LNCaP clone FGC (cell line): ENCODE measurements at regions not wholly inside any gene's neighbourhood (a gene's known extent, or its start where the extent isn't known, plus 50 kb on each side); places are given as distances from the start of the nearest gene placed in this dataset.

ENCODE experiments used
- DNase-seq: peaks from one replicate; pipeline ENCODE4 v3.0.0-alpha.2; 2011; ENCODE audit warnings: low read depth
- H3K4me3 ChIP-seq: 2 replicates; pipeline ENCODE4 v1.5.1; 2011; ENCODE audit warnings: mild to moderate bottlenecking, low read depth, low read length, control low read depth
- CTCF ChIP-seq: IDR thresholded peaks from 2 replicates; pipeline ENCODE4 v1.5.1; 2012; ENCODE audit warnings: mild to moderate bottlenecking; ENCODE audit not compliant: control insufficient read depth, insufficient read depth; ENCODE audit errors: extremely low read depth

- DNase-seq: no peak
- no peak overlapping the region for H3K4me3 ChIP-seq
- TF ChIP-seq CTCF: no peak
Measured at GRCh38 chr1:106875622-106876021, 180.9 kb upstream of the PRMT6 start.

- no peak overlapping the region for H3K4me3 ChIP-seq
- no peak for DNase-seq
- no peak for TF ChIP-seq CTCF
Measured at GRCh38 chr1:106876384-106876783, 180.1 kb upstream of the PRMT6 start.

GRCh38 chr1:106879538-106879937 lies 176.9 kb upstream of the PRMT6 start:
- peak; percentile 71 for DNase-seq

GRCh38 chr1:106880226-106880625 lies 176.2 kb upstream of the PRMT6 start:
- DNase-seq: no peak
- H3K4me3 ChIP-seq: no peak overlapping the region
- TF ChIP-seq CTCF: no peak

More at GRCh38 chr1:106879538-106879937, 176.9 kb upstream of the PRMT6 start:
- H3K4me3 ChIP-seq: no peak overlapping the region
- TF ChIP-seq CTCF: no peak

GRCh38 chr1:106883208-106883607 lies 173.3 kb upstream of the PRMT6 start:
- TF ChIP-seq CTCF: no peak
- no peak overlapping the region for H3K4me3 ChIP-seq
- DNase-seq: no peak

GRCh38 chr1:106889059-106889458 lies 167.4 kb upstream of the PRMT6 start:
- no peak for TF ChIP-seq CTCF
- no peak for DNase-seq
- no peak overlapping the region for H3K4me3 ChIP-seq

- no peak for DNase-seq
- no peak for TF ChIP-seq CTCF
- no peak overlapping the region for H3K4me3 ChIP-seq
Measured at GRCh38 chr1:106889583-106889982, 166.9 kb upstream of the PRMT6 start.
